Heart left ventricle (tissue), 13 donors: ENCODE measurements at regions not wholly inside any gene's neighbourhood (a gene's known extent, or its start where the extent isn't known, plus 50 kb on each side); places are given as distances from the start of the nearest gene placed in this dataset.

Source experiments
- CTCF ChIP-seq, 12 donors: fragments of 200-600 bp; sonication (generic) in 4 of 12; IDR thresholded peaks; one replicate each; pipeline versions ENCODE4 v1.5.0 to v1.8.0; 2018 to 2022; ENCODE audit warnings: antibody characterized with exemption in 12 of 12, mild to moderate bottlenecking in 5 of 12
- POLR2A ChIP-seq, 2 donors: fragments of 450-650 bp; IDR thresholded peaks; one replicate each; pipeline ENCODE4 v1.6.1; 2017; ENCODE audit warnings: antibody characterized with exemption in 2 of 2, mild to moderate bottlenecking in 2 of 2, moderate library complexity in 2 of 2
- donor health status: ischemic (EF 13 %, LVEDD 7.1; RV severe dilation, severe dysfunction).
- donor health status: DM: no; HTN: yes; CAD: no.
- donor health status: DM: no; HTN: no; CAD: no.
- donor health status: ischemic (EF 25% LVEDD 6.9; RV normal size, moderate dysfunction).
- donor health status: ischemic (EF 25% LVEDD 5.7; RV mildly dilated, moderate dysfunction).
- donor health status: ischemic (EF 35%, LVEDD 5.7; RV mildly dilated, moderate dysfunction).
- donor health status: nonischemic (EF 11% LVEDD 7.7; RV severe dilation, severe dysfunction).
- donor health status: DM: yes; HTN: yes; CAD: no.
- donor health status: PGD.
- donor health status: ischemic (EF 29% LVEDD 5.4; RV normal size, mild dysfunction).
- donor health status: nonischemic (EF 23%, LVEDD 6.1; RV moderate dilation, normal function).

GRCh38 chr11:25396847-25397246, 900.0 kb downstream of the LUZP2 start:
- TF ChIP-seq POLR2A (IDR thresholded peaks at IDR 0.05) (no peak), CTCF (IDR thresholded peaks at IDR 0.05) (no peak)
